Cardiac muscle cell (in vitro differentiated cells and primary cell): ENCODE measurements at regions not wholly inside any gene's neighbourhood (a gene's known extent, or its start where the extent isn't known, plus 50 kb on each side); places are given as distances from the start of the nearest gene placed in this dataset.

Experiments used
- DNase-seq, 2 donors: peaks; one replicate each; pipeline versions ENCODE4 v3.0.0 to v3.0.0-alpha.2; 2010 to 2017; ENCODE audit warnings: low read depth in 1 of 2, low spot score in 1 of 2
- H3K27ac ChIP-seq: fragments of 200-600 bp; sonication (generic); 2 replicates; pipeline ENCODE4 v1.5.1; 2016
- H3K27me3 ChIP-seq: fragments of 200-600 bp; sonication (generic); 2 replicates; pipeline ENCODE4 v1.6.0; 2016; ENCODE audit warnings: control low read depth
- H3K36me3 ChIP-seq: fragments of 200-600 bp; sonication (generic); 2 replicates; pipeline ENCODE4 v1.5.1; 2016; ENCODE audit warnings: control low read depth
- H3K4me1 ChIP-seq: fragments of 200-600 bp; sonication (generic); 2 replicates; pipeline ENCODE4 v1.8.1; 2017; ENCODE audit warnings: low read depth, mild to moderate bottlenecking, mixed run types
- H3K4me3 ChIP-seq: fragments of 200-600 bp; sonication (generic); 2 replicates; pipeline ENCODE4 v1.5.1; 2016; ENCODE audit warnings: mild to moderate bottlenecking
- H3K9me3 ChIP-seq: fragments of 200-600 bp; sonication (generic); 2 replicates; pipeline ENCODE4 v1.5.1; 2017; ENCODE audit warnings: low read depth, mild to moderate bottlenecking, control low read depth
- CTCF ChIP-seq: IDR thresholded peaks from 2 replicates; pipeline ENCODE4 v1.5.1; 2012; ENCODE audit warnings: low read depth, mild to moderate bottlenecking, low read length

GRCh38 chr11:26234451-26234850 is 97.5 kb upstream of the ANO3 start:
- DNase-seq: no peak
- Histone ChIP-seq H3K36me3 (no peaks in the 10 kb centered on the region), H3K27me3 (no peaks in the 10 kb centered on the region), H3K4me1 (no peaks in the 10 kb centered on the region), H3K27ac (no peak overlapping the region), H3K9me3 (no peaks in the 10 kb centered on the region), H3K4me3 (no peak overlapping the region)
- TF ChIP-seq CTCF: no peak

GRCh38 chr11:26243426-26243825 is 88.5 kb upstream of the ANO3 start:
- H3K4me3 ChIP-seq: no peak overlapping the region

GRCh38 chr11:26244207-26244606 is 87.7 kb upstream of the ANO3 start:
- H3K4me1 ChIP-seq: no peaks in the 10 kb centered on the region
- H3K36me3 ChIP-seq: no peaks in the 10 kb centered on the region
- H3K9me3 ChIP-seq: no peaks in the 10 kb centered on the region
- H3K27me3 ChIP-seq: no peaks in the 10 kb centered on the region
- no peak overlapping the region for H3K4me3 ChIP-seq
- no peak overlapping the region for H3K27ac ChIP-seq
- TF ChIP-seq CTCF: no peak
- peak in 1 of 2 donors; percentile 47 for DNase-seq

More at GRCh38 chr11:26243426-26243825, 88.5 kb upstream of the ANO3 start:
- no peaks in the 10 kb centered on the region for H3K4me1 ChIP-seq
- no peaks in the 10 kb centered on the region for H3K36me3 ChIP-seq
- no peak for TF ChIP-seq CTCF
- H3K27me3 ChIP-seq: no peaks in the 10 kb centered on the region
- no peaks in the 10 kb centered on the region for H3K9me3 ChIP-seq
- no peak overlapping the region for H3K27ac ChIP-seq
- no peak for DNase-seq

- TF ChIP-seq CTCF: no peak
- Histone ChIP-seq H3K36me3 (no peaks in the 10 kb centered on the region), H3K4me1 (no peaks in the 10 kb centered on the region), H3K27me3 (no peaks in the 10 kb centered on the region), H3K9me3 (no peaks in the 10 kb centered on the region), H3K27ac (no peak overlapping the region), H3K4me3 (no peak overlapping the region)
- DNase-seq: peak in 1 of 2 donors; percentile 28
These were observed 86.9 kb upstream of the ANO3 start for GRCh38 chr11:26245046-26245445.

- no peak for TF ChIP-seq CTCF
- H3K27me3 ChIP-seq: no peaks in the 10 kb centered on the region
- H3K9me3 ChIP-seq: no peaks in the 10 kb centered on the region
- H3K4me3 ChIP-seq: no peak overlapping the region
- peak in 1 of 2 donors; percentile 33 for DNase-seq
- no peaks in the 10 kb centered on the region for H3K4me1 ChIP-seq
- H3K36me3 ChIP-seq: no peaks in the 10 kb centered on the region
- no peak overlapping the region for H3K27ac ChIP-seq
These were observed 84.6 kb upstream of the ANO3 start for GRCh38 chr11:26247340-26247739.

- no peak for TF ChIP-seq CTCF
- Histone ChIP-seq H3K27ac (no peak overlapping the region), H3K9me3 (no peaks in the 10 kb centered on the region), H3K36me3 (no peaks in the 10 kb centered on the region), H3K27me3 (no peaks in the 10 kb centered on the region), H3K4me1 (no peaks in the 10 kb centered on the region), H3K4me3 (no peak overlapping the region)
- no peak for DNase-seq
These were observed 83.3 kb upstream of the ANO3 start for GRCh38 chr11:26248661-26249060.
